ENCODE measurements at regions not wholly inside any gene's neighbourhood (a gene's known extent, or its start where the extent isn't known, plus 50 kb on each side); places are given as distances from the start of the nearest gene placed in this dataset.

DNA sequence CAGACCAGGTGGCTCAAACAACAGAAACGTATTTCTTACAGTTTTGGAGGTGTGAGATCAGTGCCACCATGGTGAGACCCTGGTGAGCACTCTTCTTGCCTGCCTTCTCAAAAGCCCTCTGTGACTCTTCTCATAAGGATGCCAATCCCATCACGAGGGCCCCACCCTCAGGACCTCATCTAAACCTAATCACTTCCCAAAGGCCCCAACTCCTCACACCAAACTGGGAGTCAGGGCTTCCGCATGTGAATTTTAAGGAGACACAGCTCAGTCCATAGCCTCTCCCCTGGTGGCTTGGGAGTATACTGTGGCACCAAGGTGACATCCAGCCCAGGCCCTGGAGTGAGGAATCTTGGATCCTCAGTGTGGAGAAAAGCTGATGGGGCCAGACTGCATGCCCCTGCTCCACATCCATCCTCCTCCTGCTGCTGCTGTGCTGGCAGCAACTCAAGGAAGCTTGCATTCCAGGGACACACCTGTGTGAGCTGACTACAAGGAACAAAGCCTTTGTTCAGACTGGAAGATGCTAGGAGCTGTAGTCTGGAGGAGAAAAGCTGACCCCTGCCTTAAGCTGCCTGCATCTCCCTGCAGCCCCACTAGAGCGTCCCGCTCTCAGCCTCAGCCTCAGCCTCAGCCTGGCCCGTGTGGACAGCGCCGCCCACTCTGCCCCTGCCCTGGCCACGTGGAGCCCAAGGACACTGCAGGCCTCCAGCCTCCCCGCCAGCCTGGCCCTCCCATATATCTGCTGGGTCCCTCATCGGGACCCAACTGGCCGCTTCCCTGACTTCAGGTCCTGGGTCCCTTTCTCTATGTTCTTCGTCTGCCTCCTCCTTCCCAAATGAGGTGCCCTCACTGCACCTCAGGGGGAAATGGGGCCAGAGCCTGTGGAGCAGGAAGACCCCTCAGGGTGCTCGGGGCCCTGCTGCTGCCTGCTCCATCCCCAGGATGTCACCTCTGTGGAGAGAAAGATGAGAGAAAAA is 87.8 kb upstream of the RAB6C start (continued):
- TF ChIP-seq, protein P1, sequence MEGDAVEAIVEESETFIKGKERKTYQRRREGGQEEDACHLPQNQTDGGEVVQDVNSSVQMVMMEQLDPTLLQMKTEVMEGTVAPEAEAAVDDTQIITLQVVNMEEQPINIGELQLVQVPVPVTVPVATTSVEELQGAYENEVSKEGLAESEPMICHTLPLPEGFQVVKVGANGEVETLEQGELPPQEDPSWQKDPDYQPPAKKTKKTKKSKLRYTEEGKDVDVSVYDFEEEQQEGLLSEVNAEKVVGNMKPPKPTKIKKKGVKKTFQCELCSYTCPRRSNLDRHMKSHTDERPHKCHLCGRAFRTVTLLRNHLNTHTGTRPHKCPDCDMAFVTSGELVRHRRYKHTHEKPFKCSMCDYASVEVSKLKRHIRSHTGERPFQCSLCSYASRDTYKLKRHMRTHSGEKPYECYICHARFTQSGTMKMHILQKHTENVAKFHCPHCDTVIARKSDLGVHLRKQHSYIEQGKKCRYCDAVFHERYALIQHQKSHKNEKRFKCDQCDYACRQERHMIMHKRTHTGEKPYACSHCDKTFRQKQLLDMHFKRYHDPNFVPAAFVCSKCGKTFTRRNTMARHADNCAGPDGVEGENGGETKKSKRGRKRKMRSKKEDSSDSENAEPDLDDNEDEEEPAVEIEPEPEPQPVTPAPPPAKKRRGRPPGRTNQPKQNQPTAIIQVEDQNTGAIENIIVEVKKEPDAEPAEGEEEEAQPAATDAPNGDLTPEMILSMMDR (IDR thresholded peaks at IDR 0.05; ENCODE audit: low read depth, low read length, missing input control): no peak
- TF ChIP-seq EGR1 (IDR thresholded peaks at IDR 0.05; ENCODE audit: low read depth in 2 of 2) (no peak), HNF4G (IDR thresholded peaks at IDR 0.05) (no peak), RAD21 (IDR thresholded peaks at IDR 0.05) (no peak), SP1 (IDR thresholded peaks at IDR 0.05) (no peak)

DNA sequence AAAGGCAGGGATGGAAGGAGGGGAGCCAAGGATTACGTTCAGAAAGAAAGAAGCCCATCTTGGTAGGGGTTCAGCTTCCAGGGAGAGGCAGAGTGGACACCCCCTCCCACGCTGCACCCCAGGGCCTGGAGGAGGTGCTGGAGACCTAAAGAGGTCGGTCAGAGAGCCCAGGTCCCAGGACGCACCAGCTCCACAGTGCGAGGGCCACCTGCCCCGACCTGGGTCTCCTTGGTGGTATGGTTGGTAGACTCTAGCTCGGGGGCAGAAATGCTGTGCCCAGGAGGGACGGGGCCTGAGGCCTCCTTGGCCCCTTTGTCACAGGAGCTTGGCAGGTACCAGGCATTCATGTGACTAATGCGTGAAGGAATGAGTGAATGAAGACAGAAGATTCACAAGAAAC is 87.1 kb upstream of the RAB6C start:
- no peaks in the 10 kb centered on the region for H3K9me3 ChIP-seq (ENCODE audit: control insufficient read depth in 4 of 4, low read length in 3 of 4)
- H3K36me3 ChIP-seq (ENCODE audit: control insufficient read depth in 4 of 4, insufficient read depth in 3 of 4, low read depth in 1 of 4, low read length in 3 of 4): no peaks in the 10 kb centered on the region
- no peak overlapping the region for H3K4me3 ChIP-seq (ENCODE audit: low read depth in 1 of 3, low read length in 3 of 3)
- DNase-seq (ENCODE audit: low spot score): no peak
- H3K4me1 ChIP-seq (ENCODE audit: control insufficient read depth in 4 of 4, insufficient read depth in 4 of 4, low read length in 3 of 4): no peaks in the 10 kb centered on the region
- no peak overlapping the region for H3K9ac ChIP-seq (ENCODE audit: low read depth in 1 of 2, low read length in 2 of 2)
- 84% methylated on average over 9 of the region's 9 CpGs for WGBS
- TF ChIP-seq TAF1 (conservative IDR thresholded peaks at IDR 0.05) (no peak), SP1 (IDR thresholded peaks at IDR 0.05) (no peak)
- H3K27me3 ChIP-seq (ENCODE audit: control insufficient read depth in 4 of 4, insufficient read depth in 4 of 4, low read length in 3 of 4): peaks cover 0 to 15% (median under 1%) of the 10 kb centered on the region in 4 donors
- H3K27ac ChIP-seq (ENCODE audit: low read depth in 1 of 2, low read length in 2 of 2): no peak overlapping the region

DNA sequence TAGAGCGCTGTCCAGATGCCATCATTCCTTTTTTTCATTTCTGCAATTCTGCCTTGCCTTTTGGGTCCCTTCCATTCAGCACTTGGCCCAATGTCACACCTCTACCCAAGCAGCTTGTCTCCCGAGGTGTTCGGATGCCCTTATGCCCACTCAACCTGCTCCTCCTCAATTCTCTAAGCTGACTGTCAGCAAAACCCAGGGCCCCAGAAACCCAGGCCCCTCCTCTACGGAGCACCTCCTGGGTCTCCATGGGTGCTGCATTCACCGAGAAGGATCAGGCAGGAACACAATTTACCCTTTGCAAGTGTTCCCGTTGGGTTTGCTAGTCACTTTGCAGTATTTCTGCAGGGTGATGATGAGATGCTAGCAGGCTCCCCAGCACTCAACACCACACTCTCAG is 86.7 kb upstream of the RAB6C start:
- 88% methylated on average over 6 of the region's 6 CpGs for WGBS
- H3K4me1 ChIP-seq (ENCODE audit: control insufficient read depth in 4 of 4, insufficient read depth in 4 of 4, low read length in 3 of 4): no peaks in the 10 kb centered on the region
- no peak for TF ChIP-seq FOXA1 (IDR thresholded peaks at IDR 0.05)
- TF ChIP-seq HNF4A (conservative IDR thresholded peaks at IDR 0.05): no peak
- TF ChIP-seq FOXA2 (IDR thresholded peaks at IDR 0.05): no peak
- no peak for TF ChIP-seq TAF1 (conservative IDR thresholded peaks at IDR 0.05)
- TF ChIP-seq GABPA (IDR thresholded peaks at IDR 0.05 in 1 of 2, conservative IDR thresholded peaks at IDR 0.05 in 1 of 2): no peak
- TF ChIP-seq JUND (IDR thresholded peaks at IDR 0.05): no peak
- TF ChIP-seq, protein P2, sequence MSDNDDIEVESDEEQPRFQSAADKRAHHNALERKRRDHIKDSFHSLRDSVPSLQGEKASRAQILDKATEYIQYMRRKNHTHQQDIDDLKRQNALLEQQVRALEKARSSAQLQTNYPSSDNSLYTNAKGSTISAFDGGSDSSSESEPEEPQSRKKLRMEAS (IDR thresholded peaks at IDR 0.05): no peak
- no peak for TF ChIP-seq YY1 (IDR thresholded peaks at IDR 0.05)
- TF ChIP-seq, protein P3, sequence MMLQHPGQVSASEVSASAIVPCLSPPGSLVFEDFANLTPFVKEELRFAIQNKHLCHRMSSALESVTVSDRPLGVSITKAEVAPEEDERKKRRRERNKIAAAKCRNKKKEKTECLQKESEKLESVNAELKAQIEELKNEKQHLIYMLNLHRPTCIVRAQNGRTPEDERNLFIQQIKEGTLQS (IDR thresholded peaks at IDR 0.05): no peak
- TF ChIP-seq SP1 (IDR thresholded peaks at IDR 0.05): no peak
- TF ChIP-seq RAD21 (IDR thresholded peaks at IDR 0.05): no peak
- no peak for TF ChIP-seq EGR1 (IDR thresholded peaks at IDR 0.05; ENCODE audit: low read depth in 2 of 2)
- TF ChIP-seq, protein P4, sequence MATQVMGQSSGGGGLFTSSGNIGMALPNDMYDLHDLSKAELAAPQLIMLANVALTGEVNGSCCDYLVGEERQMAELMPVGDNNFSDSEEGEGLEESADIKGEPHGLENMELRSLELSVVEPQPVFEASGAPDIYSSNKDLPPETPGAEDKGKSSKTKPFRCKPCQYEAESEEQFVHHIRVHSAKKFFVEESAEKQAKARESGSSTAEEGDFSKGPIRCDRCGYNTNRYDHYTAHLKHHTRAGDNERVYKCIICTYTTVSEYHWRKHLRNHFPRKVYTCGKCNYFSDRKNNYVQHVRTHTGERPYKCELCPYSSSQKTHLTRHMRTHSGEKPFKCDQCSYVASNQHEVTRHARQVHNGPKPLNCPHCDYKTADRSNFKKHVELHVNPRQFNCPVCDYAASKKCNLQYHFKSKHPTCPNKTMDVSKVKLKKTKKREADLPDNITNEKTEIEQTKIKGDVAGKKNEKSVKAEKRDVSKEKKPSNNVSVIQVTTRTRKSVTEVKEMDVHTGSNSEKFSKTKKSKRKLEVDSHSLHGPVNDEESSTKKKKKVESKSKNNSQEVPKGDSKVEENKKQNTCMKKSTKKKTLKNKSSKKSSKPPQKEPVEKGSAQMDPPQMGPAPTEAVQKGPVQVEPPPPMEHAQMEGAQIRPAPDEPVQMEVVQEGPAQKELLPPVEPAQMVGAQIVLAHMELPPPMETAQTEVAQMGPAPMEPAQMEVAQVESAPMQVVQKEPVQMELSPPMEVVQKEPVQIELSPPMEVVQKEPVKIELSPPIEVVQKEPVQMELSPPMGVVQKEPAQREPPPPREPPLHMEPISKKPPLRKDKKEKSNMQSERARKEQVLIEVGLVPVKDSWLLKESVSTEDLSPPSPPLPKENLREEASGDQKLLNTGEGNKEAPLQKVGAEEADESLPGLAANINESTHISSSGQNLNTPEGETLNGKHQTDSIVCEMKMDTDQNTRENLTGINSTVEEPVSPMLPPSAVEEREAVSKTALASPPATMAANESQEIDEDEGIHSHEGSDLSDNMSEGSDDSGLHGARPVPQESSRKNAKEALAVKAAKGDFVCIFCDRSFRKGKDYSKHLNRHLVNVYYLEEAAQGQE (IDR thresholded peaks at IDR 0.05): no peak
- TF ChIP-seq HNF4G (IDR thresholded peaks at IDR 0.05): no peak
- no peak overlapping the region for H3K4me3 ChIP-seq (ENCODE audit: low read depth in 1 of 3, low read length in 3 of 3)
- no peak overlapping the region for H3K27ac ChIP-seq (ENCODE audit: low read depth in 1 of 2, low read length in 2 of 2)
- no peak overlapping the region for H3K9ac ChIP-seq (ENCODE audit: low read depth in 1 of 2, low read length in 2 of 2)
- no peak for DNase-seq (ENCODE audit: low spot score)
- no peaks in the 10 kb centered on the region for H3K9me3 ChIP-seq (ENCODE audit: control insufficient read depth in 4 of 4, low read length in 3 of 4)
- no peaks in the 10 kb centered on the region for H3K36me3 ChIP-seq (ENCODE audit: control insufficient read depth in 4 of 4, insufficient read depth in 3 of 4, low read depth in 1 of 4, low read length in 3 of 4)
- H3K27me3 ChIP-seq (ENCODE audit: control insufficient read depth in 4 of 4, insufficient read depth in 4 of 4, low read length in 3 of 4): peaks cover 0 to 15% (median under 1%) of the 10 kb centered on the region in 4 donors

All from liver (tissue), 8 donors.